ENCODE measurements at regions not wholly inside any gene's neighbourhood (a gene's known extent, or its start where the extent isn't known, plus 50 kb on each side); places are given as distances from the start of the nearest gene placed in this dataset.
"Not testable (repeated sequence)": the region's sequence is repeated elsewhere in the genome, so short reads cannot be mapped to it uniquely, and the experiment has no call there.

GRCh38 chrX:67436867-67437266, 107.0 kb upstream of the AR start:
- ATAC-seq (ENCODE audit: low FRiP score in 2 of 2) = no peak
- no peak for TF ChIP-seq CTCF (IDR thresholded peaks at IDR 0.05)
- no peak for TF ChIP-seq POLR2AphosphoS5 (IDR thresholded peaks at IDR 0.05)
- no peak for TF ChIP-seq EP300 (IDR thresholded peaks at IDR 0.05)
- no peak for TF ChIP-seq POLR2A (IDR thresholded peaks at IDR 0.05)
- H3K27me3 ChIP-seq = no peaks in the 10 kb centered on the region

GRCh38 chrX:67437821-67438220, 106.0 kb upstream of the AR start:
- no peaks in the 10 kb centered on the region for H3K36me3 ChIP-seq
- TF ChIP-seq CTCF (IDR thresholded peaks at IDR 0.05) (no peak), POLR2AphosphoS5 (IDR thresholded peaks at IDR 0.05) (no peak), POLR2A (IDR thresholded peaks at IDR 0.05) (no peak), EP300 (IDR thresholded peaks at IDR 0.05) (no peak)
- WGBS, 2 donors = 67 to 79% methylated on average over 3 of the region's 3 CpGs

More at GRCh38 chrX:67436867-67437266, 107.0 kb upstream of the AR start:
- H3K4me3 ChIP-seq = no peak overlapping the region
- H3K9me3 ChIP-seq = no peaks in the 10 kb centered on the region
- H3K36me3 ChIP-seq = no peaks in the 10 kb centered on the region
- no peaks in the 10 kb centered on the region for H3K4me1 ChIP-seq
- DNase-seq = no peak
- no peak overlapping the region for H3K27ac ChIP-seq

GRCh38 chrX:67475259-67475658, 68.6 kb upstream of the AR start:
- not testable (repeated sequence) for H3K27me3 ChIP-seq; H3K9me3 ChIP-seq; H3K4me1 ChIP-seq; H3K4me3 ChIP-seq; DNase-seq; H3K36me3 ChIP-seq; H3K27ac ChIP-seq; ATAC-seq (ENCODE audit: low FRiP score in 2 of 2)
- WGBS, 2 donors = 44 to 56% methylated on average over 3 of the region's 3 CpGs

More at GRCh38 chrX:67437821-67438220, 106.0 kb upstream of the AR start:
- Histone ChIP-seq H3K9me3 (no peaks in the 10 kb centered on the region), H3K4me3 (no peak overlapping the region), H3K4me1 (no peaks in the 10 kb centered on the region), H3K27ac (no peak overlapping the region), H3K27me3 (no peaks in the 10 kb centered on the region)
- no peak for DNase-seq
- ATAC-seq (ENCODE audit: low FRiP score in 2 of 2) = no peak

- 53 to 75% methylated on average over 3 of the region's 3 CpGs for WGBS, 2 donors
- Histone ChIP-seq H3K9me3 (no peaks in the 10 kb centered on the region), H3K36me3 (no peaks in the 10 kb centered on the region), H3K4me1 (no peaks in the 10 kb centered on the region), H3K27ac (no peak overlapping the region), H3K27me3 (no peaks in the 10 kb centered on the region), H3K4me3 (no peak overlapping the region)
- no peak for ATAC-seq (ENCODE audit: low FRiP score in 2 of 2)
- no peak for DNase-seq
- TF ChIP-seq POLR2A (IDR thresholded peaks at IDR 0.05) (no peak), EP300 (IDR thresholded peaks at IDR 0.05) (no peak), CTCF (IDR thresholded peaks at IDR 0.05) (no peak), POLR2AphosphoS5 (IDR thresholded peaks at IDR 0.05) (no peak)
Observed at GRCh38 chrX:67480789-67481188, 63.0 kb upstream of the AR start.
